Smooth muscle cell (in vitro differentiated cells): ENCODE measurements at regions not wholly inside any gene's neighbourhood (a gene's known extent, or its start where the extent isn't known, plus 50 kb on each side); places are given as distances from the start of the nearest gene placed in this dataset.

Experiments used
- DNase-seq: peaks from one replicate; lab custom pipeline; 2025; ENCODE audit not compliant: unreplicated experiment; lab: John Stamatoyannopoulos, UW
- H2AFZ ChIP-seq: fragments of 200-600 bp; sonication (generic); 2 replicates; pipeline ENCODE4 v1.6.0; 2016; ENCODE audit warnings: antibody characterized with exemption, low read depth, mild to moderate bottlenecking
- H3F3A ChIP-seq: fragments of 200-600 bp; sonication (generic); 2 replicates; pipeline ENCODE4 v1.6.0; 2017; ENCODE audit warnings: antibody characterized with exemption, low read depth
- H3K27ac ChIP-seq: fragments of 200-600 bp; sonication (generic); 2 replicates; pipeline ENCODE4 v1.5.1; 2016; ENCODE audit warnings: low read depth, mild to moderate bottlenecking
- H3K27me3 ChIP-seq: fragments of 200-600 bp; sonication (generic); 2 replicates; pipeline ENCODE4 v1.6.1; 2016; ENCODE audit warnings: low read depth, mild to moderate bottlenecking
- H3K36me3 ChIP-seq: fragments of 200-600 bp; sonication (generic); 2 replicates; pipeline ENCODE4 v1.5.1; 2016; ENCODE audit warnings: low read depth
- H3K4me1 ChIP-seq: fragments of 200-600 bp; sonication (generic); 2 replicates; pipeline ENCODE4 v1.5.1; 2016; ENCODE audit warnings: low read depth
- H3K4me2 ChIP-seq: fragments of 200-600 bp; sonication (generic); 2 replicates; pipeline ENCODE4 v1.6.0; 2016; ENCODE audit warnings: mild to moderate bottlenecking
- H3K4me3 ChIP-seq: fragments of 200-600 bp; sonication (generic); 2 replicates; pipeline ENCODE4 v1.5.1; 2016; ENCODE audit warnings: mild to moderate bottlenecking
- H3K79me2 ChIP-seq: fragments of 200-600 bp; sonication (generic); 2 replicates; pipeline ENCODE4 v1.6.0; 2016; ENCODE audit warnings: low read depth, mild to moderate bottlenecking
- H3K9ac ChIP-seq: fragments of 200-600 bp; sonication (generic); 2 replicates; pipeline ENCODE4 v1.6.0; 2016; ENCODE audit warnings: low read depth
- H3K9me3 ChIP-seq: fragments of 200-600 bp; sonication (generic); replicated peaks from 2 replicates; pipeline ENCODE4 v1.5.1; 2016; ENCODE audit warnings: low read depth
- H4K20me1 ChIP-seq: fragments of 200-600 bp; sonication (generic); 2 replicates; pipeline ENCODE4 v1.6.0; 2016; ENCODE audit warnings: low read depth
- CTCF ChIP-seq: fragments of 200-600 bp; sonication (generic); IDR thresholded peaks from 2 replicates; pipeline ENCODE4 v1.5.1; 2017; ENCODE audit warnings: borderline replicate concordance, mild to moderate bottlenecking, antibody characterized with exemption; ENCODE audit not compliant: insufficient read depth, poor library complexity, severe bottlenecking
- WGBS: methylation state at CpG from one replicate; pipeline ENCODE4 v1.1.7; 2016; ENCODE audit warnings: low lambda C conversion rate; 5-methylcytosine and 5-hydroxymethylcytosine counted together

DNA sequence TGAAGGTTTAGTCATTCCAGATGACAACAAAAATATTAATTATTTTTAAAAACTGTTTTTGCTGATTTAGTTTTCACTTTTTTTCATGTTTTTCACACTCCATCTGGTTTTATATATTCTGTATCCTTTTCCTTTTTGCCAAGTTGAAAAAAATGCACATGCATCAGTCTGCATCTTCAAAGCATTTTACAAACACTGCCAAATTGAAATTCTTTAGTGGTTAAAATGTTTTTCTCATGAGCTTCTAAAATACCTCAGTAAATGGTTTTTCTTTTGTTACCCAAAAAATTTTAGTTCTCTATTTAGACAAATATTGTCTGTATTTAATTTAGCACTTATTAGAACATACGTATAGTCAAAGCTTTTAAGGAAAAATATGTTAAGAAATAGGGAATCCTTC is 386.9 kb upstream of the HSF2 start:
- H3K9ac ChIP-seq: no peak overlapping the region
- H3F3A ChIP-seq: peaks cover 5% of the 10 kb centered on the region
- no peaks in the 10 kb centered on the region for H3K27me3 ChIP-seq
- TF ChIP-seq CTCF: no peak
- H3K79me2 ChIP-seq: no peaks in the 10 kb centered on the region
- peak overlapping the region; percentile 47 for H3K4me2 ChIP-seq
- no peaks in the 10 kb centered on the region for H3K9me3 ChIP-seq
- H4K20me1 ChIP-seq: no peaks in the 10 kb centered on the region
- no peak overlapping the region for H3K27ac ChIP-seq
- WGBS: 95% methylated on average over 1 of the region's 1 CpG
- no peak overlapping the region for H3K4me3 ChIP-seq
- peak overlapping the region; percentile 13 for H2AFZ ChIP-seq
- no peak for DNase-seq
- peaks cover 29% of the 10 kb centered on the region for H3K4me1 ChIP-seq
- no peaks in the 10 kb centered on the region for H3K36me3 ChIP-seq

- no peaks in the 10 kb centered on the region for H3K27me3 ChIP-seq
- no peak overlapping the region for H2AFZ ChIP-seq
- H3K36me3 ChIP-seq: no peaks in the 10 kb centered on the region
- peak overlapping the region; percentile 91 for H3K27ac ChIP-seq
- H3F3A ChIP-seq: peaks cover 5% of the 10 kb centered on the region
- no peak for DNase-seq
- H3K4me3 ChIP-seq: no peak overlapping the region
- 4% methylated on average over 3 of the region's 3 CpGs for WGBS
- peaks cover 14% of the 10 kb centered on the region for H3K4me1 ChIP-seq
- H4K20me1 ChIP-seq: no peaks in the 10 kb centered on the region
- TF ChIP-seq CTCF: no peak
- H3K9me3 ChIP-seq: no peaks in the 10 kb centered on the region
- peak overlapping the region; percentile 45 for H3K9ac ChIP-seq
- H3K79me2 ChIP-seq: no peaks in the 10 kb centered on the region
- peak overlapping the region; percentile 58 for H3K4me2 ChIP-seq
Observed at GRCh38 chr6:122014961-122015360, 384.5 kb upstream of the HSF2 start.

DNA sequence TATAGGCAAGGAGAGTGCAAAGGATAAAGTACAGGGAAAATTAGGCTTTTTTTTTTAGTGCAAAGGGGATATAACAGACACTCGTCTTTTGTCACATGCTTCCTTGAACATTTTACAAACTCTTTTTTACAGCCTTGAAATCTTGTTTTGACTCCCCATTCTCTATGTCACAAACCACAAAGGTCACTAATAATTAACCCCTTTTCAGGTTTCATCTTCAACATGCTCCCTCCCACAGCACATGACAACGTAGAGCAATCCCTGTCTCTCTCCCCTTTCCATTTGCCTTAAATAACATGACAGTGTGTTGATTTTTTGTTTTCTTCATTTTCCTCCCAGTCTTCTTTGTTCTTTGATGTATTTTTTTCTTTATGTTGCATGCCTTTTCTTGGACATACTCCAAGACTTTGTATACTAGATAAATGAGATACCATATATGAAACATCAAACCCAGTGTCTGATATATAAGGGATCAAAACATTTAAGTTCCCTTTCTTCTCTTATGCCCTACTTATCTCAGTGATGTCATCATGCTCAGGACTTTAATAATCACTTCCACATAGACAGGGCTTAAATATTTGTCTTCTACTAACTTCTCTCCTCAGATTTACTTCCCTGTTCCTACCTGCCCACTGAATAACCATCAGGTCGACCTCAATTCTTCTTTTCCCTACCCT is 378.7 kb upstream of the HSF2 start:
- Histone ChIP-seq H3K4me2 (peak overlapping the region; percentile 23), H3K4me1 (peaks cover 12% of the 10 kb centered on the region), H3K36me3 (no peaks in the 10 kb centered on the region), H3K9ac (peak overlapping the region; percentile 37), H3F3A (peaks cover under 1% of the 10 kb centered on the region), H2AFZ (peak overlapping the region; percentile 84), H3K4me3 (no peak overlapping the region), H3K79me2 (no peaks in the 10 kb centered on the region), H3K27me3 (no peaks in the 10 kb centered on the region), H3K27ac (peak overlapping the region; percentile 57), H4K20me1 (no peaks in the 10 kb centered on the region), H3K9me3 (no peaks in the 10 kb centered on the region)
- TF ChIP-seq CTCF: no peak
- DNase-seq: no peak
- WGBS: 30% methylated on average over 3 of the region's 3 CpGs

- Histone ChIP-seq H3K27me3 (no peaks in the 10 kb centered on the region), H3K79me2 (no peaks in the 10 kb centered on the region), H4K20me1 (no peaks in the 10 kb centered on the region), H3F3A (no peaks in the 10 kb centered on the region), H2AFZ (peak overlapping the region; percentile 19), H3K4me1 (peaks cover 13% of the 10 kb centered on the region), H3K9ac (no peak overlapping the region), H3K36me3 (no peaks in the 10 kb centered on the region), H3K4me3 (no peak overlapping the region), H3K4me2 (no peak overlapping the region), H3K27ac (no peak overlapping the region), H3K9me3 (no peaks in the 10 kb centered on the region)
- DNase-seq: no peak
- no peak for TF ChIP-seq CTCF
- WGBS: 89% methylated on average over 1 of the region's 1 CpG
Observed at GRCh38 chr6:122025104-122025503, 374.3 kb upstream of the HSF2 start.
